Left cardiac atrium (tissue), 4 donors: ENCODE measurements at regions not wholly inside any gene's neighbourhood (a gene's known extent, or its start where the extent isn't known, plus 50 kb on each side); places are given as distances from the start of the nearest gene placed in this dataset.
"Not testable (repeated sequence)": the region's sequence is repeated elsewhere in the genome, so short reads cannot be mapped to it uniquely, and the experiment has no call there.

Source experiments
- ATAC-seq, 2 donors: fragments of 200-7000 bp; cut with Tn5 transposase; one replicate each; pipeline ENCODE4 v1.9.1; 2020; ENCODE audit warnings: mild to moderate bottlenecking in 2 of 2, moderate library complexity in 2 of 2
- DNase-seq: peaks from one replicate; pipeline ENCODE4 v3.0.0-alpha.2; 2020
- intact Hi-C, 2 donors: fragments of 100-400 bp; cut with DNase I; formaldehyde crosslinking; loops; one replicate each; pipeline versions ENCODE4 v1.14.1 to v1.15.1; 2022 to 2023
- donor health status: DM: no; HTN: yes; CAD: no.
- donor health status: DM: no; HTN: yes; CAD: no; lungs with severe emphysema.
- donor health status: DM: yes; HTN: yes; CAD: no.
- donor health status: Dilated cardiomyopathy.

GRCh38 chr2:152255918-152256317, 79.1 kb upstream of the FMNL2 start:
- intact Hi-C loops: no loop called here
- DNase-seq (no peak), ATAC-seq (no peak)

- intact Hi-C loops: no loop called here
- no peak for DNase-seq
Observed at GRCh38 chr2:152260939-152261338, 74.0 kb upstream of the FMNL2 start.

GRCh38 chr2:152263911-152264310, 71.1 kb upstream of the FMNL2 start:
- DNase-seq (no peak), ATAC-seq (no peak)
- intact Hi-C loops: no loop called here

More at GRCh38 chr2:152260939-152261338, 74.0 kb upstream of the FMNL2 start:
- no peak for ATAC-seq

- ATAC-seq, DNase-seq, intact Hi-C loops: not testable (repeated sequence)
Observed at GRCh38 chr2:152273732-152274260, 61.2 kb upstream of the FMNL2 start.

GRCh38 chr2:152277896-152278295, 57.1 kb upstream of the FMNL2 start:
- ATAC-seq, intact Hi-C loops, DNase-seq: not testable (repeated sequence)

- ATAC-seq: no peak
- DNase-seq: no peak
Observed at GRCh38 chr2:152278526-152278925, 56.4 kb upstream of the FMNL2 start.

GRCh38 chr2:152279367-152279766, 55.6 kb upstream of the FMNL2 start:
- DNase-seq, intact Hi-C loops, ATAC-seq: not testable (repeated sequence)

More at GRCh38 chr2:152278526-152278925, 56.4 kb upstream of the FMNL2 start:
- intact Hi-C loops: no loop called here

GRCh38 chr2:152280780-152281179, 54.2 kb upstream of the FMNL2 start:
- DNase-seq (no peak), ATAC-seq (no peak)
- intact Hi-C loops: no loop called here

GRCh38 chr2:152283392-152283791, 51.6 kb upstream of the FMNL2 start:
- DNase-seq (no peak), ATAC-seq (no peak)
- intact Hi-C loops: no loop called here

- ATAC-seq (peak in 1 of 2 donors; percentile 38), DNase-seq (no peak)
- intact Hi-C loops: no loop called here
Observed at GRCh38 chr2:152284398-152284797, 50.6 kb upstream of the FMNL2 start.
